CD4-positive, alpha-beta T cell treated with Interleukin-21 for 1 hour (primary cell): ENCODE measurements at regions not wholly inside any gene's neighbourhood (a gene's known extent, or its start where the extent isn't known, plus 50 kb on each side); places are given as distances from the start of the nearest gene placed in this dataset.

Experiments
- DNase-seq: peaks from one replicate; pipeline ENCODE4 v3.0.0-alpha.2; 2020

GRCh38 chr4:117971403-117971802, 62.9 kb upstream of the NDST3 start:
- no peak for DNase-seq

- no peak for DNase-seq
Observed at GRCh38 chr4:117983541-117984365, 50.5 kb upstream of the NDST3 start.

- no peak for DNase-seq
Observed at GRCh38 chr4:117984366-117984680, 50.0 kb upstream of the NDST3 start.
